Mesenchymal stem cell (in vitro differentiated cells and primary cell): ENCODE measurements at regions not wholly inside any gene's neighbourhood (a gene's known extent, or its start where the extent isn't known, plus 50 kb on each side); places are given as distances from the start of the nearest gene placed in this dataset.

ENCODE experiments used
- DNase-seq: peaks from one replicate; pipeline ENCODE4 v3.0.0-alpha.2; 2013
- H2AFZ ChIP-seq: one replicate; pipeline ENCODE4 v1.6.1; 2013; ENCODE audit warnings: low read depth, mild to moderate bottlenecking, control low read depth, inconsistent platforms, low read length, moderate library complexity
- H2AK5ac ChIP-seq: 2 replicates; pipeline ENCODE4 v1.6.1; 2013; ENCODE audit warnings: low read length, moderate library complexity, mild to moderate bottlenecking, inconsistent platforms; ENCODE audit not compliant: severe bottlenecking
- H2BK120ac ChIP-seq: one replicate; pipeline ENCODE4 v1.6.1; 2013; ENCODE audit warnings: low read depth, mild to moderate bottlenecking, inconsistent platforms, low read length, moderate library complexity
- H2BK12ac ChIP-seq, 2 experiments: one replicate each; pipeline ENCODE4 v1.6.1; 2013; ENCODE audit warnings: inconsistent platforms in 2 of 2, low read length in 2 of 2, mild to moderate bottlenecking in 2 of 2, moderate library complexity in 2 of 2, control low read depth in 1 of 2
- H2BK15ac ChIP-seq: one replicate; pipeline ENCODE4 v1.6.1; 2013; ENCODE audit warnings: mild to moderate bottlenecking, low read depth, inconsistent platforms; ENCODE audit not compliant: poor library complexity, severe bottlenecking
- H2BK5ac ChIP-seq: 2 replicates; pipeline ENCODE4 v1.6.1; 2013; ENCODE audit warnings: low read depth, mild to moderate bottlenecking, low read length, control low read depth, inconsistent platforms; ENCODE audit not compliant: poor library complexity, severe bottlenecking
- H3K14ac ChIP-seq, 2 experiments: one replicate each; pipeline ENCODE4 v1.6.1; 2013; ENCODE audit warnings: inconsistent platforms in 2 of 2, low read length in 2 of 2, control low read depth in 1 of 2, mild to moderate bottlenecking in 1 of 2, moderate library complexity in 1 of 2
- H3K18ac ChIP-seq, 2 experiments: one replicate each; pipeline ENCODE4 v1.6.1; 2013; ENCODE audit warnings: inconsistent platforms in 2 of 2, low read length in 2 of 2, control low read depth in 1 of 2, low read depth in 1 of 2, mild to moderate bottlenecking in 1 of 2
- H3K23ac ChIP-seq, 2 experiments: one replicate each; pipeline ENCODE4 v1.6.1; 2013; ENCODE audit warnings: inconsistent platforms in 2 of 2, low read length in 2 of 2, mild to moderate bottlenecking in 2 of 2, moderate library complexity in 2 of 2, control low read depth in 1 of 2
- H3K27ac ChIP-seq: 2 replicates; pipeline ENCODE4 v1.5.1; 2013; ENCODE audit warnings: mild to moderate bottlenecking, moderate library complexity, low read length, control low read depth, inconsistent platforms; ENCODE audit not compliant: poor library complexity, severe bottlenecking
- H3K27me3 ChIP-seq, 2 experiments: 2 replicates each; pipeline versions ENCODE4 v1.6.1 to v1.7.0; 2013; ENCODE audit warnings: low read length in 2 of 2, mild to moderate bottlenecking in 2 of 2, moderate library complexity in 2 of 2, control low read depth in 1 of 2, inconsistent platforms in 1 of 2; ENCODE audit not compliant: control insufficient read depth in 1 of 2, insufficient read depth in 1 of 2
- H3K36me3 ChIP-seq, 2 experiments: 2 replicates each; pipeline versions ENCODE4 v1.6.1 to v1.7.0; 2013; ENCODE audit warnings: low read length in 2 of 2, control low read depth in 1 of 2, inconsistent platforms in 1 of 2, low read depth in 1 of 2, mild to moderate bottlenecking in 1 of 2; ENCODE audit not compliant: insufficient read depth in 2 of 2, control insufficient read depth in 1 of 2
- H3K4ac ChIP-seq, 2 experiments: one replicate each; pipeline ENCODE4 v1.6.1; 2013; ENCODE audit warnings: inconsistent platforms in 2 of 2, low read length in 2 of 2, mild to moderate bottlenecking in 2 of 2, moderate library complexity in 2 of 2, control low read depth in 1 of 2, low read depth in 1 of 2
- H3K4me1 ChIP-seq: 2 replicates; pipeline ENCODE4 v1.6.1; 2013; ENCODE audit warnings: low read depth, low read length, control low read depth; ENCODE audit not compliant: control insufficient read depth, insufficient read depth
- H3K4me2 ChIP-seq: 2 replicates; pipeline ENCODE4 v1.6.1; 2013; ENCODE audit warnings: low read length, mild to moderate bottlenecking, inconsistent platforms; ENCODE audit not compliant: poor library complexity, severe bottlenecking
- H3K4me3 ChIP-seq, 2 experiments: 2 replicates each; pipeline versions ENCODE4 v1.5.1 to v1.7.0; 2013; ENCODE audit warnings: low read length in 2 of 2, mild to moderate bottlenecking in 2 of 2, control low read depth in 1 of 2, low read depth in 1 of 2; ENCODE audit not compliant: insufficient read depth in 1 of 2
- H3K79me1 ChIP-seq: replicated peaks from 2 replicates; pipeline ENCODE4 v1.6.1; 2013; ENCODE audit warnings: mild to moderate bottlenecking, control low read depth, low read length, inconsistent platforms; ENCODE audit not compliant: poor library complexity, severe bottlenecking
- H3K9ac ChIP-seq: 2 replicates; pipeline ENCODE4 v1.7.0; 2013; ENCODE audit warnings: mild to moderate bottlenecking, low read length, moderate library complexity
- H3K9me3 ChIP-seq: 2 replicates; pipeline ENCODE4 v1.7.0; 2013; ENCODE audit warnings: mild to moderate bottlenecking, low read length; ENCODE audit not compliant: control insufficient read depth
- H4K8ac ChIP-seq: one replicate; pipeline ENCODE4 v1.6.1; 2013; ENCODE audit warnings: inconsistent platforms, mild to moderate bottlenecking, low read length, moderate library complexity
- H4K91ac ChIP-seq: one replicate; pipeline ENCODE4 v1.6.1; 2013; ENCODE audit warnings: mild to moderate bottlenecking, low read length, inconsistent platforms
- WGBS: methylation state at CpG from one replicate; pipeline ENCODE4 v1.1.7; 2013; ENCODE audit warnings: mixed read lengths; 5-methylcytosine and 5-hydroxymethylcytosine counted together

GRCh38 chr5:112653638-112654205, 84.0 kb upstream of the APC start:
- 78% methylated on average over 5 of the region's 5 CpGs for whole genome bisulfite sequencing
- Histone ChIP-seq H3K18ac (no peak overlapping the region), H2BK12ac (no peak overlapping the region), H3K36me3 (no peaks in the 10 kb centered on the region), H3K4me3 (no peak overlapping the region), H3K27ac (no peak overlapping the region), H3K4me2 (no peak overlapping the region), H3K4ac (no peak overlapping the region), H3K27me3 (no peaks in the 10 kb centered on the region), H2AFZ (no peak overlapping the region), H4K8ac (no peak overlapping the region), H3K23ac (no peak overlapping the region), H2AK5ac (no peak overlapping the region), H3K9me3 (no peaks in the 10 kb centered on the region), H3K79me1 (no peaks in the 10 kb centered on the region), H4K91ac (no peak overlapping the region), H2BK5ac (no peak overlapping the region), H2BK120ac (no peak overlapping the region), H3K9ac (no peak overlapping the region), H2BK15ac (no peak overlapping the region), H3K4me1 (no peaks in the 10 kb centered on the region), H3K14ac (no peak overlapping the region)
- DNase-seq = no peak

DNA sequence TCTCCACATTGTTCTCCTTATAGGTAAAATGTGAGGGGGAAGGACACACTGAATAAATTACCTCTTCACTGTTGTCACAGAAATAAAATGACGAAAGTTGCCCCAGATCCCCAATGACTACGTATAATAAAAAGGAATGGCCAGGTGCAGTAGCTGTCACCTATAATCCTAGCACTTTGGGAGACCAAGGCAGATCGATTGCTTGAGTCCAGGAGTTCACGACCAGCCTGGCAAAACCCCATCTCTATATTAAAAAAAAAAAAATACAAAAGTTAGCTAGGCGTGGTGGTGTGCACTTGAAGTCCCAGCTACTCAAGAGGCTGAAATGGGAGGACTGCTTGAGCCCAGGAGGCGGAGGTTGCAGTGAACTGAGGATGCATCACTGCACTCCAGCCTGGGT, 82.2 kb upstream of the APC start:
- Histone ChIP-seq H4K8ac (no peak overlapping the region), H2AFZ (no peak overlapping the region), H3K23ac (no peak overlapping the region), H2AK5ac (no peak overlapping the region), H3K4me3 (no peak overlapping the region), H3K4me1 (no peaks in the 10 kb centered on the region), H3K14ac (no peak overlapping the region), H3K9ac (no peak overlapping the region), H3K4me2 (no peak overlapping the region), H2BK120ac (no peak overlapping the region), H3K4ac (no peak overlapping the region), H2BK15ac (no peak overlapping the region), H2BK5ac (no peak overlapping the region), H2BK12ac (no peak overlapping the region), H3K79me1 (no peaks in the 10 kb centered on the region), H3K27ac (no peak overlapping the region), H3K27me3 (no peaks in the 10 kb centered on the region), H4K91ac (no peak overlapping the region), H3K18ac (no peak overlapping the region), H3K36me3 (no peaks in the 10 kb centered on the region), H3K9me3 (peaks cover 9% of the 10 kb centered on the region)
- DNase-seq = no peak
- WGBS = 96% methylated on average over 4 of the region's 6 CpGs

DNA sequence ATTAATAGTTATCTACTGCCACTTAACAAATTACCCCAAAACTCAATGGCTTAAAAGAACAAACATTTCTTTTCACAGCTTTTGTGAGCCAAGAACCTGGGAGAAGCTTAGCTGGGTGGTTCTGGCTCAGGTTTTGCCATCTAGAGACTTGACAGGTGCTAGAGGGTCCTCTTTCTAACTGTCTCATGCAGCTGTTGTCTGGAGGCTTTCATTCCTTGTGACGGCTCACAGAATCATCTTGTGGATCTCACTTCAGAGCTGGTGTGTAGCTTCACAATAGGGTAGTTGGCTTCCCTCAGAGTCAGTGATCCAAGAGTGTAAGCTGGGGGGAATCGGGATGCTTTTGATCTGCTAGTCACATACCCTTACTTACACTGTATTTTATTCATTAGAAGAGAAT, 81.2 kb upstream of the APC start:
- H3K18ac ChIP-seq = no peak overlapping the region
- no peak overlapping the region for H2BK15ac ChIP-seq
- H3K27me3 ChIP-seq = no peaks in the 10 kb centered on the region
- no peak overlapping the region for H3K27ac ChIP-seq
- no peak overlapping the region for H4K8ac ChIP-seq
- no peak overlapping the region for H2BK5ac ChIP-seq
- no peak overlapping the region for H2AK5ac ChIP-seq
- no peak overlapping the region for H3K4me3 ChIP-seq
- H3K23ac ChIP-seq = no peak overlapping the region
- H3K79me1 ChIP-seq = no peaks in the 10 kb centered on the region
- H3K14ac ChIP-seq = no peak overlapping the region
- peaks cover 15% of the 10 kb centered on the region for H3K9me3 ChIP-seq
- no peak overlapping the region for H4K91ac ChIP-seq
- H3K4me1 ChIP-seq = no peaks in the 10 kb centered on the region
- 73% methylated on average over 1 of the region's 2 CpGs for WGBS
- no peak overlapping the region for H3K4ac ChIP-seq
- H2BK12ac ChIP-seq = no peak overlapping the region
- no peak overlapping the region for H3K9ac ChIP-seq
- H3K4me2 ChIP-seq = no peak overlapping the region
- no peak overlapping the region for H2BK120ac ChIP-seq
- H2AFZ ChIP-seq = no peak overlapping the region
- no peak for DNase-seq
- no peaks in the 10 kb centered on the region for H3K36me3 ChIP-seq

- Histone ChIP-seq H3K4me1 (no peaks in the 10 kb centered on the region), H3K36me3 (no peaks in the 10 kb centered on the region), H2BK5ac (no peak overlapping the region), H4K8ac (no peak overlapping the region), H3K18ac (no peak overlapping the region), H3K4me3 (no peak overlapping the region), H3K79me1 (no peaks in the 10 kb centered on the region), H3K27me3 (no peaks in the 10 kb centered on the region), H3K4me2 (no peak overlapping the region), H3K4ac (no peak overlapping the region), H2AFZ (no peak overlapping the region), H4K91ac (no peak overlapping the region), H3K14ac (no peak overlapping the region), H2AK5ac (no peak overlapping the region), H3K27ac (no peak overlapping the region), H3K9ac (no peak overlapping the region), H3K9me3 (peaks cover 15% of the 10 kb centered on the region), H2BK15ac (no peak overlapping the region), H3K23ac (no peak overlapping the region), H2BK12ac (no peak overlapping the region), H2BK120ac (no peak overlapping the region)
- no peak for DNase-seq
- 64% methylated on average over 3 of the region's 3 CpGs for WGBS
Observed at GRCh38 chr5:112657804-112658203, 79.9 kb upstream of the APC start.
